Memory B cell (primary cell): ENCODE measurements at regions not wholly inside any gene's neighbourhood (a gene's known extent, or its start where the extent isn't known, plus 50 kb on each side); places are given as distances from the start of the nearest gene placed in this dataset.

Experiments used
- ATAC-seq: fragments of 150-1000 bp; cut with Tn5 transposase; 2 replicates; pipeline ENCODE4 v1.10.0; 2021; ENCODE audit warnings: low read depth, mild to moderate bottlenecking, moderate library complexity
- DNase-seq, 2 donors: peaks; one replicate each; pipeline ENCODE4 v3.0.0; 2022; ENCODE audit warnings: low spot score in 2 of 2
- H3K27ac Mint-ChIP-seq: one replicate; pipeline ENCODE4 v1.8.0; 2022; ENCODE audit warnings: mild to moderate bottlenecking, moderate library complexity, mixed read lengths
- H3K27me3 Mint-ChIP-seq: one replicate; pipeline ENCODE4 v1.8.0; 2022; ENCODE audit warnings: mixed read lengths
- H3K36me3 Mint-ChIP-seq: one replicate; pipeline ENCODE4 v1.8.0; 2022; ENCODE audit warnings: mild to moderate bottlenecking, mixed read lengths
- H3K4me1 Mint-ChIP-seq: one replicate; pipeline ENCODE4 v1.8.0; 2022; ENCODE audit warnings: mixed read lengths
- H3K4me3 Mint-ChIP-seq: one replicate; pipeline ENCODE4 v1.8.0; 2022; ENCODE audit warnings: mild to moderate bottlenecking, moderate library complexity, mixed read lengths
- H3K9me3 Mint-ChIP-seq: one replicate; pipeline ENCODE4 v1.8.0; 2022; ENCODE audit warnings: mixed read lengths

DNA sequence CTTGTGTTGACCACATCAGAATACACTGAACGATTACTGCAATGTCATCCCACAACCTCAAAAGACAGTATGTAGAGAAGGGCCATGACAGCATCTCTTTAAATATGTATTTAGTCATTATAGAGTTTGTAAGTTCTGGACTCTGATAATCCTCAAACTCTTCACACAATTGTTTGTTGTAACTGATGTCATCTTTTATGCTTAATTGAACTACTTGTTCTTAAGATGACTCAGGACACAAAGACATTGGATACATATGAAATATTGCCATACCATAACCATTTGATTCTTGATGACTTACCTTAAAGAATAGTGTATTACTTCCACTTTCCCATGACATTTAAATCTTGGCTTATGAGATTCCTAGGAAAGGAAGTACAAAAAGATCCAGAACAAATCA, 347.6 kb downstream of the KLF5 start:
- H3K36me3 Mint-ChIP-seq: no peaks in the 10 kb centered on the region
- ATAC-seq: no peak
- no peaks in the 10 kb centered on the region for H3K4me1 Mint-ChIP-seq
- no peak overlapping the region for H3K27ac Mint-ChIP-seq
- H3K4me3 Mint-ChIP-seq: no peak overlapping the region
- H3K27me3 Mint-ChIP-seq: no peaks in the 10 kb centered on the region
- no peak for DNase-seq
- H3K9me3 Mint-ChIP-seq: peaks cover 1% of the 10 kb centered on the region

DNA sequence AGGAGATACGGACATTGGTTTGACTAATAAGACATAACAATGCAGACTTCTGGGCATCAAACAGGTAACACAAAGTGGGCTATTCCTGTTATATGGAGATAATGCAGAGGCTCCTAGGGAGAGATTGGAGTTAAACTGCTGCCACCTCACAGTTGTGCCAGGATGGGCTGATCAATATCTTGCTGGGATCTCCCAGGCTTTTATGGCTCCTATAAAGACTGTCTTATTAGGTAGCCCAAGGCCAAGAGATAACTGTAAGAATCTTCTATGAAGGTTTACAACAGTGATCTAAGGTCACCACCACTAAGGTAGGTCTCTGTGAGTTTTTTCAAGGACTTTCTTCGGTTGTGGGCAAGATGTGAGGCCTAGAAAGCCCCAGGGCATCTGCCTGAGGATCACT, 345.8 kb downstream of the KLF5 start:
- Mint-ChIP-seq H3K27me3 (no peaks in the 10 kb centered on the region), H3K27ac (no peak overlapping the region), H3K4me3 (no peak overlapping the region), H3K9me3 (peaks cover 1% of the 10 kb centered on the region), H3K4me1 (no peaks in the 10 kb centered on the region), H3K36me3 (no peaks in the 10 kb centered on the region)
- DNase-seq (no peak), ATAC-seq (no peak)

DNA sequence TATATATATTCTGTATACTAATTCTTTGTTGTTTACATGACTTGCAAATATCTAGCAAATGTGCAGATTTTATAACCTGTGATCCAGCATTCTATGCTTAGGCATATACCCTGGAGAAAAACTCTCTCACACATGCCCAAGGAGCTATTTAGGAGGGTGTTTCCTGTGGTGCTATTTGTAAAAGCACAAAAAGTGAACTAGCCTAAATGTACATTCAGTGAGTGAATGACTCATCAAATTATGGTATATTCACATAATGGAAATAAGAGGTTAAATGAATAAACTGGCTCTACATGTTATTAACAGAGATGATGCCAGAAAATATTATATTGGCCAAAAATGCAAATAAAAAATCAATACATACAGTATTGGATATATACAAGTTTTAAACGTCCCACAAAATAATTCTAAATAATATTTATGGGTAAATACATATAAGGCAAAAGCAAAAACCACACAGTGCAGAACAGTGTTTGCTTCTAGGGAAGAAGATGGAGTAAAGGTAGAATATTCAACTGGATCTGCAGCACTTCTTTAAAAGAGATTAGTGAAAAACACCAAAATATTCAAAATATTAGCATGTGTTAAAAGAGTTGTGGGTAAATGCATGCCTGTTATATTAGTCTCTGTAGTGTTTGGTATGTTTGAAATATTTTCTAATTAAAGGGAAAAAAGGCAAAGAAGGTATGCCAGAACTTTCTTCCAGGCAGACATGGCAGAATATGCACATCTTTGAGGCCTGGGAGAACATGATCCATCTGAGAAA, 344.7 kb downstream of the KLF5 start:
- H3K4me3 Mint-ChIP-seq: no peak overlapping the region
- no peak for DNase-seq
- ATAC-seq: no peak
- H3K27me3 Mint-ChIP-seq: no peaks in the 10 kb centered on the region
- no peak overlapping the region for H3K27ac Mint-ChIP-seq
- H3K9me3 Mint-ChIP-seq: peaks cover under 1% of the 10 kb centered on the region
- no peaks in the 10 kb centered on the region for H3K36me3 Mint-ChIP-seq
- H3K4me1 Mint-ChIP-seq: no peaks in the 10 kb centered on the region

DNA sequence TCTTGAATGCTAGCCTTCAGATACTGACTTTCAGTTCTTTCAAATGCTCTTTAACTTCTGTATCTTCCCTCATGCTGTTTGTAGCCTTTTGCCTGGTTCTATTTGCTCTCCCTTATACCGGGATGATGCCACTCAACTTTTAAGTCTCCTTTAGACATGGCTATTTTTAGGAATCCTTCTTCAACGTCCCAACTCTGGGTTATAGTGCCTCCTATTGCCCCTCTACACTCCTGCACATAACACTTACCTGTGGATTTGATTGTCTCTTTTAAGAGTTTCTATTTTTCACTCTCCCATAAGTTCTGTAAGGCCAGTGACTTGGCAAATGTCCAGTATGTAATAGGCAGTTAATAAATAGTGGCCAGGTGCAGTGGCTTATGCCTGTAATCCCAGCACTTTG, 343.0 kb downstream of the KLF5 start:
- DNase-seq (no peak), ATAC-seq (no peak)
- Mint-ChIP-seq H3K27me3 (no peaks in the 10 kb centered on the region), H3K36me3 (no peaks in the 10 kb centered on the region), H3K4me3 (no peak overlapping the region), H3K9me3 (peaks cover 2% of the 10 kb centered on the region), H3K4me1 (no peaks in the 10 kb centered on the region), H3K27ac (no peak overlapping the region)

DNA sequence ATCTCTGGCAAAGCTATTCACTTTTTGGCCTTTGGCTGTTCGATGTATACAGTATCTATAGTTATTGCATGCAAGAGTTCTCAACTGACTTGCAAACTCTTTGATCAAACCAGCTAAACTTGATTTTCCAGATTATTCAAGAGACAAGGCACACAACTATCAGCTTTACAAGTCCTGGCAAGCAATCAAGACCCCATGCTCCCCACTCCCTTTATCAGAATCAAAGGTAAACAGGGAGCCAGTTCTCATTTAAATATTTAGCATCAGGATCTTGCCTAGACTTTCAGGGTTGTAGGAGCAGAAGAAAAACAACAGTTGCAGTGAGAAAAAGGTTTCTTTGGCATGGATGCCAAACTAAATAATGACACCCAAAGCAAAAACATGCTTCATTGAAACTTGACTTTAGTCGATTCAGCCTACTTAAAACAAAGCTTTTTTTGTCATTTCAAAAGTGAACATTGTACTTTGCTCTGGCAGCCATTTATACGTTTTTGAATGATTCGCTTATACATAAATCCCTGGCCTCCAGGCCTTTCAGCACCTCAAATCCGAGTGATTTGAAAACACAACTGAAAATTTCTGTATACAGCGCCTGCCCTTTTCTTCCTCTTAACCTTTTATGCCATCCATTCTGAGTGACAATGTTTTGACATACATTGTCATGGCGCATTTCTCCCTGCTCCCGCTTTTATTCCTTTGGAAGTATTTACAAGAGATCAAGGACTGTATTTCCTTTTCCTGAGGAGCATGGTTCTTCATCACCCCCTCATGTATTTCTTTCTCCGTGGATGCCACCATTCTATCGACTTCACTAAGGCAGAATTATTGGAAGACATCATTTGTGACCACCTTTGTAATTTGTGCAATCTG, 340.8 kb downstream of the KLF5 start:
- no peaks in the 10 kb centered on the region for H3K36me3 Mint-ChIP-seq
- H3K4me3 Mint-ChIP-seq: no peak overlapping the region
- DNase-seq (no peak), ATAC-seq (no peak)
- no peaks in the 10 kb centered on the region for H3K27me3 Mint-ChIP-seq
- H3K27ac Mint-ChIP-seq: no peak overlapping the region
- H3K9me3 Mint-ChIP-seq: peaks cover 4% of the 10 kb centered on the region
- H3K4me1 Mint-ChIP-seq: no peaks in the 10 kb centered on the region

DNA sequence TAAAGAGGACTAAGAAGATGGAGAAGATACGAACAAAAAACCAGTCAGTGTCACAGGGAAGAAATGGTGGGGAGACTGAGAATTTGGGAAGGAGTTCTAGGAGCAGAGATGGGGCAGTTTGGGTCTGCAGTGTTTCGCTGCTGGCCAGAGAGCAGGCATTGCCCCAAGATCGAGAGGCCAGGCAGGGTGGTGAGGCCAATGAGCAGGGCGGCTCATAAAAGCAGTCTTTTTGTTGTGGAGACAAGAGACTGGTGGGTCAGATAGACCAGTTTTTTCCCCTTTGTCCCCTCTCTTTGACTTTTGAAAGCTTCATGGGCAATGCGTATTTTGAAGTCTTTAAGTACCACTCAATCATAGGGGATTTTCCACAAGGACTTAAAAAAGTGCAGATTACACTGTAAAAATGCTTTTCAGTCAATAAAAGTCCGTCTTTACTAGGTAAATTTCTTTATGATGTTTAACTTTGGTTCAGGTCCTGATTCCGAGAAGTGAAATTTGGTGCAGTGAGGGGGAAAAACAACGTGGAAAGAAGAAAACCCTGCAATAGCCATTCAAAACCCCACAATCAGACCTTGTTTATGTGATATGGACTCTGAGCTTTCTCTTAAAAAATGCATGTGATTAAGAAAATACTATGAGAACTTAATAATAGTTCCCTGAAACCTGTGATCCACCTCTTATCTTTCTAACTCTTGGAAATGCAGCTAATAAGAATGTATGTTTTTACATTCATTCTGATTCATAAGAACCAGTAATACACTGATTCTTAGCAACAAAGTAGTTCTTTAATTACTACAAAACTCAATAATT, 338.9 kb downstream of the KLF5 start:
- H3K4me3 Mint-ChIP-seq: no peak overlapping the region
- DNase-seq: no peak
- ATAC-seq: no peak
- no peaks in the 10 kb centered on the region for H3K27me3 Mint-ChIP-seq
- H3K27ac Mint-ChIP-seq: no peak overlapping the region
- H3K9me3 Mint-ChIP-seq: peaks cover 4% of the 10 kb centered on the region
- no peaks in the 10 kb centered on the region for H3K36me3 Mint-ChIP-seq
- no peaks in the 10 kb centered on the region for H3K4me1 Mint-ChIP-seq

DNA sequence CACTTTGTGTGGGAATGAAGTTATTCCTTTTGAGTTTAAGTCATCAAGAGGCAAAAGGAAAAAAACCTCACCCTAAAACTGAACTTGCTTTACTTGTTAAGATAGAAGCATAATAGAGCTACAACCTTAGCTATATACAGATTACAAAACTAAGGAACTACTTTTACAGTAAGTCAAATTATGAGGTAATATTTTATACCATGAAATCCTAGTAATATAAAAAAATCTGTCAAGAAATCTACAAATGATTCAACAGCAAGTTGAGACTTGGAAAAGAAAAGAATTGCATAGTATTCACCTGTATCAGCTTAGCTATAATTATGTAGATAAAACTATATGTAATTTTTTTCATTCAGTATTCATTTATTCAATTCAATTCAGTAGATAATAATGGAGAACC, 335.3 kb downstream of the KLF5 start:
- Mint-ChIP-seq H3K36me3 (no peaks in the 10 kb centered on the region), H3K27ac (no peak overlapping the region), H3K9me3 (peaks cover 8% of the 10 kb centered on the region), H3K4me3 (no peak overlapping the region), H3K27me3 (no peaks in the 10 kb centered on the region), H3K4me1 (no peaks in the 10 kb centered on the region)
- ATAC-seq: no peak
- DNase-seq: no peak

DNA sequence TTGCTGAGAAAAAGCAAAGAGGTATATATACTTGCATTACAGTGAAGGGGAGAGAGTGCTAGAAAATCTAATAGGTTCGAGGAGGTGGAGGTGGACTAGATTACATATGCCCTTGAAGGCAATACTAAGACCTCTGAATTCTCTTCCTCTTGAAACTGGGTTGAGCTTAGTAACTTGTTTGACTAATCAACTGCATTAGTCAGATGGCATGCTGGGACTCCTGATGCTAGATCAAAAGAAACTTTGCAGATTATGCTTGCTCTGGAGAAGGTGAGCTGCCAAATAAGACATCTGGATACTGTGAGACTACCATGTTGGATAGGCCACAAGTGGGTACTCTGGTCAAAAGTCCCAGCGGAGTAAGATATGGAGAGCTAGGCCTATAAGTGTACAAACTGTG, 331.3 kb downstream of the KLF5 start:
- Mint-ChIP-seq H3K27me3 (no peaks in the 10 kb centered on the region), H3K27ac (no peak overlapping the region), H3K36me3 (no peaks in the 10 kb centered on the region), H3K4me1 (no peaks in the 10 kb centered on the region), H3K9me3 (peaks cover 12% of the 10 kb centered on the region), H3K4me3 (no peak overlapping the region)
- ATAC-seq: no peak
- no peak for DNase-seq

DNA sequence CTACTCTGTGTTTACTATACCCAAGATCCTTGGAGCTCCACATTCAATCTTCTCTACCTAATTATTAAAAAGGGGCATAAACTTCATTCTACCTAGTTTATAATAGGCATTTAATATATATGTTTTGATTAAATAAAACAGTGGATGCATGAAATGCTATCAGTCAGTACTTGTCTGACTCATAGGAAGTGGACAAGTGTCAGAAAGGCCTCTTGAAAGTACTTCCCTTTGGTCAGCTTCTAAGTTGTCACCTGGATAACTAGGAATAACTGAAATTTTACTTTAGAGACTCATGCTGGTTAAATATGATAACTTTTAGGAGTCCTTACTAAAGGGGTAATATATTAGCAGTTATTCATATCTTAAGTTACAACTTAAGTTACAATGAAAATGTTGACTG, 329.8 kb downstream of the KLF5 start:
- Mint-ChIP-seq H3K36me3 (no peaks in the 10 kb centered on the region), H3K27me3 (no peaks in the 10 kb centered on the region), H3K4me1 (no peaks in the 10 kb centered on the region), H3K9me3 (peaks cover 18% of the 10 kb centered on the region), H3K4me3 (no peak overlapping the region), H3K27ac (no peak overlapping the region)
- ATAC-seq: no peak
- no peak for DNase-seq

DNA sequence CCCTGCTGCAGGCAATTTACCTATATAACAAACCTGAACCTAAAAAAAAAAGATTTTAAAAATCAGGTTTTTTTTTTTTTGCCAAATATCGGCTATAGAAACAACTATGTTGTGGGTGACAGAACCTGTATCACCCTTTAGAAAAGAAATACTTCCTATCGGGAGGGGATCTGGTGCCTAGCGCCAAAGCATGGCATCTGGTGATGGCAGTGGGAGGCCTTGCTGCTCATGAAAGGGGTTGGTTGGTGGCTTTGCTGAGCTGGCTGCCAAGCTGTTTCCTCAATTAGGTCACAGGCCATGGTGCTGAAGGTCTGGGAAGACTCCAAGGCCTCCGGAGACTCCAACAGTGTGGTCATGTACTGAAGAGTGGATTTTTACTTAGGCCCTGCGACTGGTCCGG, 328.5 kb downstream of the KLF5 start:
- Mint-ChIP-seq H3K27ac (no peak overlapping the region), H3K4me1 (no peaks in the 10 kb centered on the region), H3K9me3 (peaks cover 18% of the 10 kb centered on the region), H3K27me3 (no peaks in the 10 kb centered on the region), H3K36me3 (no peaks in the 10 kb centered on the region), H3K4me3 (no peak overlapping the region)
- ATAC-seq (no peak), DNase-seq (no peak)

DNA sequence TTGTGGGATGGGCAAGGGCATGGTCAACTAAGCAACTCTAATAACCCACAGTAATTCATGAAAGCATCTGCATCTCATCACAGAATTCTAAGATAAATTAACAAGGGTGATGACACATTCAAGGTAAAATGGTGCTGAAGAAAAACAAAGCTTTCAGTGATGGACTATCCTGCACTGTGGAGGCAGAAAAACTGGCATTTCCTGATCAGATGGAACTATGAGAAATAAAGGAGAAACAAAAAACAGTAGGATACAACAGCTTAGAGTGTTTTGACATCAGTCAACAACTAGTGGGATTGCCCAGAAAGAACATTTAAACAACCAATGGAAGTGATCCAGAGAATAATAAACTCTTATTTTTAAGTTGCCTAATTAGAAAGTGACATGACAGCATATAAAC, 327.0 kb downstream of the KLF5 start:
- H3K27me3 Mint-ChIP-seq: no peaks in the 10 kb centered on the region
- ATAC-seq (no peak), DNase-seq (no peak)
- no peaks in the 10 kb centered on the region for H3K36me3 Mint-ChIP-seq
- no peak overlapping the region for H3K27ac Mint-ChIP-seq
- no peaks in the 10 kb centered on the region for H3K4me1 Mint-ChIP-seq
- no peak overlapping the region for H3K4me3 Mint-ChIP-seq
- H3K9me3 Mint-ChIP-seq: peaks cover 18% of the 10 kb centered on the region

DNA sequence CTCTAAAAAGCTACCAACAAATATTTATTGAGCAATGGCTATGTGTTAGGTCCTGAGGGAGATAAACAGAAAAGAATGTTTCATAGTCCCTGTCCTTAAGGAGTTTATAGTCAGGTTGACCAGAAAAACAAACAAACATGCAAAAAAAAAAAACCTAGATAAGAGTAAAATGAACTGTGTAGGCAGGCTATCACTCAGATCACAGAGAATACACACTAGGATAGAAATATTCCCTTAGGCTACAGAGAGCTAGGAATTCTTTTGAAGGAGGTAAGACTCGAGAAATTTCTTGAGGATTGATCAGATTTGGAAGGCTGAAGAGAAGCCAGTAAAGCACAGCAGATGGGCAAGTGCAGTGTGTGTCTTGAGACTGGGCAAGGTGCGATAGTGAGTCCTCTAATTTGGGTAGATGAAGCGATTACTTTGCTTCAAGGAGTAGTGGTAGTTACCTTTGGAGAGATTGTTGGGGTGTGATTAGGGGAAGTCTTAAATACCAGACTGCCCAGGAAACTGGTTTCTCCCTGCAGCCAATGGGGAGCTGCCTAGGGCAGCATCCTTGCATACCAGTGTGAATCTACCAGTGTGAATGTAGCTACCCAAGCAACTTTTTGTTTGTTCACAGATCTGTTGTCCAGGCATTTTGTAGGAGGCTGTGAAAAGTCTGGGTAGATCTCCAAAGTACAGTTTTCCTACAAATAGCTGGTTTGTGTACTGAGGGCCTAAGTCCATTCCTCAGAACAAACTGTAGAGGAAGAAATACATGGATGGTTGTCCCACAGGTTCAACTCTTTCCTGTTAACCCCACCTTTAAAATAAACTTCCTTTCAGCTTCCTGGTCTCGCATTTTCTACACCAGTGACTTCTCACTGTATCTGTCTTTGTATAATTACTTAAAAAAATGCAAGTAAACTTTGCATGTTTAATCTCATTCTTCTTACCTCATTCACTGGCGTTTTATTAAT, 314.1 kb downstream of the KLF5 start:
- H3K9me3 Mint-ChIP-seq: peaks cover 2% of the 10 kb centered on the region
- no peaks in the 10 kb centered on the region for H3K27me3 Mint-ChIP-seq
- ATAC-seq (no peak), DNase-seq (no peak)
- H3K4me3 Mint-ChIP-seq: no peak overlapping the region
- H3K27ac Mint-ChIP-seq: no peak overlapping the region
- H3K36me3 Mint-ChIP-seq: no peaks in the 10 kb centered on the region
- H3K4me1 Mint-ChIP-seq: no peaks in the 10 kb centered on the region

DNA sequence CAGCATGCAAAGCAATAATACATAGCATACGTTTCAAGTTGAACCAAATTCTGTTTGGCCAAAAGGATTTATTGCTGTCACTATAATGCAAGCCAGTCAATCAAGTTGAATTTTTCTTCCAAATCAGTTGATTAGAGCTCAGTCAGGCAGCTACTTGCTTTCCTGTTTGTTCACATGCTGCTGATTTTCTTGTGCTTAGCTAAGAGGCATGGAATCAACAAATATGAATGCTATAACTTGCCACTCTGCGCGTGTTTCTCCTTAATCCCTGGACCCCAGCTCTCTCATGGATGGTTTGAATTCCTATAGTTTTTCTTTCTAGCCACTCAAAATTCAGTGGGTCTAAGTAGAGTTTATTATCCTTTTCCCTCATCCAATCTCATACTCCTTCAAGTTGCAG, 311.3 kb downstream of the KLF5 start:
- ATAC-seq (no peak), DNase-seq (no peak)
- no peak overlapping the region for H3K27ac Mint-ChIP-seq
- no peaks in the 10 kb centered on the region for H3K9me3 Mint-ChIP-seq
- no peaks in the 10 kb centered on the region for H3K4me1 Mint-ChIP-seq
- H3K4me3 Mint-ChIP-seq: no peak overlapping the region
- no peaks in the 10 kb centered on the region for H3K36me3 Mint-ChIP-seq
- no peaks in the 10 kb centered on the region for H3K27me3 Mint-ChIP-seq
